A673 (cell line): ENCODE measurements at regions not wholly inside any gene's neighbourhood (a gene's known extent, or its start where the extent isn't known, plus 50 kb on each side); places are given as distances from the start of the nearest gene placed in this dataset.

Experiments
- BruUV-seq: library from RNA; stranded (reverse); fragments of 400-500 nt; replicated peaks from 2 replicates; lab custom pipeline; 2021; lab: Mats Ljungman, UMichigan
- CTCF ChIA-PET: fragments of 300-600 bp; sonication (Branson Sonifier 250); formaldehyde crosslinking; loops from one replicate; lab custom pipeline; 2022; ENCODE audit warnings: antibody characterized with exemption; lab: Charles Lee
- POLR2A ChIA-PET: fragments of 300-600 bp; sonication (Branson Sonifier 250); formaldehyde crosslinking; loops from one replicate; lab custom pipeline; 2022; ENCODE audit warnings: antibody characterized with exemption; ENCODE audit not compliant: low non-redundant PET; lab: Charles Lee
- DNase-seq: peaks from one replicate; pipeline ENCODE4 v3.0.0-alpha.2; 2015; ENCODE audit warnings: low spot score
- H3K27ac ChIP-seq: fragments of 200-600 bp; sonication (generic); 2 replicates; pipeline ENCODE4 v1.5.1; 2016; ENCODE audit warnings: mixed run types, low read depth, mild to moderate bottlenecking, mixed read lengths, antibody characterized with exemption, low read length; ENCODE audit not compliant: poor library complexity, severe bottlenecking
- H3K27me3 ChIP-seq: fragments of 200-600 bp; sonication (generic); replicated peaks from 2 replicates; pipeline ENCODE4 v1.6.1; 2017; ENCODE audit warnings: mixed run types, low read depth, mild to moderate bottlenecking, mixed read lengths, antibody characterized with exemption, low read length; ENCODE audit not compliant: insufficient read depth, poor library complexity
- H3K36me3 ChIP-seq: fragments of 200-600 bp; sonication (generic); 2 replicates; pipeline ENCODE4 v1.6.1; 2016; ENCODE audit warnings: mixed run types, mild to moderate bottlenecking, mixed read lengths, antibody characterized with exemption, low read length; ENCODE audit not compliant: insufficient read depth, poor library complexity, severe bottlenecking
- H3K4me1 ChIP-seq: fragments of 200-600 bp; sonication (generic); 2 replicates; pipeline ENCODE4 v1.6.1; 2017; ENCODE audit warnings: mixed run types, mild to moderate bottlenecking, mixed read lengths, antibody characterized with exemption, low read length; ENCODE audit not compliant: insufficient read depth, poor library complexity, severe bottlenecking
- H3K4me3 ChIP-seq: fragments of 200-600 bp; sonication (generic); 2 replicates; pipeline ENCODE4 v1.5.1; 2016; ENCODE audit warnings: low read depth, mixed run types, mild to moderate bottlenecking, mixed read lengths, low read length; ENCODE audit not compliant: poor library complexity, severe bottlenecking
- H3K9me3 ChIP-seq: fragments of 200-600 bp; sonication (generic); 2 replicates; pipeline ENCODE4 v1.6.1; 2016; ENCODE audit warnings: mixed run types, low read depth, mild to moderate bottlenecking, mixed read lengths, antibody characterized with exemption, low read length; ENCODE audit not compliant: poor library complexity, severe bottlenecking
- EZH2 ChIP-seq: fragments of 200-600 bp; sonication (generic); IDR thresholded peaks from 2 replicates; pipeline ENCODE4 v1.6.1; 2017; ENCODE audit warnings: borderline replicate concordance, low read depth, mild to moderate bottlenecking, mixed read lengths, antibody characterized with exemption, low read length; ENCODE audit not compliant: poor library complexity, severe bottlenecking
- intact Hi-C: fragments of 100-400 bp; cut with micrococcal nuclease; formaldehyde crosslinking; loops from one replicate; pipeline ENCODE4 v1.10.0; 2022; ENCODE audit not compliant: unreplicated experiment
- TF ChIP-seq, protein P1 (sequence below): fragments of 300-800, 200-600 bp; sonication (generic); conservative IDR thresholded peaks from 2 replicates; pipeline ENCODE4 v1.5.1; 2017; ENCODE audit warnings: low read depth, mild to moderate bottlenecking, antibody characterized with exemption, low read length, moderate library complexity, mixed read lengths

DNA sequence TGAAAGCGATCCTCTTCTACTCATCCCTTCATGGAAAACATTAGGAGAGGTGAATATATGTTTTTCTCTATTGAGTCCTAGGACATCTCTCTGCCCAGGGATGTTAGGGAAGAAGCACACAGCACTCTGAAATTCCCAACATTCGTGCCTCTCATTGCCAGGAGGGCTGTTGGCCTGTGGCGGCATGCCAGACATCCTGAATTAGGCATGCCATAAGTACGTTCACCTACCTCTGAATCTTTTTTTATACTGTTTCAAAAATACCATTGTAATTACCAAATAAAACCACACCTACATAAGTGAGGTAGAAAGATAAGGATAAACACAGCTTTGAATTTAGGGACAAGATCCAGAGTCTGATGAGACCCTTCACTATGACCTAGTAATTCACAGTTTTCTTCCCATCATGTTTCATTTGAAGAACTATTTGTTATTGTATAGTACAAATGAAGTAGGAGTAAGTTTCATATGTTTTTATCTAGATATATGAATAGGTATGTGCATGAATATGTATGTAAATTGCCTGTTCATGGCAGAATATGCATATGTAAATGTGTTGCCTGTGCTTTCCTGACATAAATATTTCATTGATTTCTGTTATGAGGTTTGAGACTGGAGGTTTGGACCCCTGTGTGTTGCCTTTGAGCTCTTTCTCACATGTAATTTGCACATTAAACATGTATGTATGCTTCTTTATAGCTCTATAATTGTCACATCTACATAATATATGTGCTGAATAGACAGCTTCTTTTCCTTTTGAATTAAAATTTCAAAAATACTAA, 66.6 kb upstream of the STAM2 start:
- Histone ChIP-seq H3K27me3 (no peaks in the 10 kb centered on the region), H3K27ac (no peak overlapping the region), H3K36me3 (no peaks in the 10 kb centered on the region), H3K4me3 (no peak overlapping the region), H3K9me3 (no peaks in the 10 kb centered on the region), H3K4me1 (peaks cover 6% of the 10 kb centered on the region)
- intact Hi-C loops, result no loop called here
- BruUV-seq, result no TSS peak
- no peak for TF ChIP-seq EZH2
- TF ChIP-seq, protein P1, sequence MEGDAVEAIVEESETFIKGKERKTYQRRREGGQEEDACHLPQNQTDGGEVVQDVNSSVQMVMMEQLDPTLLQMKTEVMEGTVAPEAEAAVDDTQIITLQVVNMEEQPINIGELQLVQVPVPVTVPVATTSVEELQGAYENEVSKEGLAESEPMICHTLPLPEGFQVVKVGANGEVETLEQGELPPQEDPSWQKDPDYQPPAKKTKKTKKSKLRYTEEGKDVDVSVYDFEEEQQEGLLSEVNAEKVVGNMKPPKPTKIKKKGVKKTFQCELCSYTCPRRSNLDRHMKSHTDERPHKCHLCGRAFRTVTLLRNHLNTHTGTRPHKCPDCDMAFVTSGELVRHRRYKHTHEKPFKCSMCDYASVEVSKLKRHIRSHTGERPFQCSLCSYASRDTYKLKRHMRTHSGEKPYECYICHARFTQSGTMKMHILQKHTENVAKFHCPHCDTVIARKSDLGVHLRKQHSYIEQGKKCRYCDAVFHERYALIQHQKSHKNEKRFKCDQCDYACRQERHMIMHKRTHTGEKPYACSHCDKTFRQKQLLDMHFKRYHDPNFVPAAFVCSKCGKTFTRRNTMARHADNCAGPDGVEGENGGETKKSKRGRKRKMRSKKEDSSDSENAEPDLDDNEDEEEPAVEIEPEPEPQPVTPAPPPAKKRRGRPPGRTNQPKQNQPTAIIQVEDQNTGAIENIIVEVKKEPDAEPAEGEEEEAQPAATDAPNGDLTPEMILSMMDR, result no peak
- no peak for DNase-seq
- CTCF ChIA-PET, result no interaction called here
- POLR2A ChIA-PET, result no interaction called here

DNA sequence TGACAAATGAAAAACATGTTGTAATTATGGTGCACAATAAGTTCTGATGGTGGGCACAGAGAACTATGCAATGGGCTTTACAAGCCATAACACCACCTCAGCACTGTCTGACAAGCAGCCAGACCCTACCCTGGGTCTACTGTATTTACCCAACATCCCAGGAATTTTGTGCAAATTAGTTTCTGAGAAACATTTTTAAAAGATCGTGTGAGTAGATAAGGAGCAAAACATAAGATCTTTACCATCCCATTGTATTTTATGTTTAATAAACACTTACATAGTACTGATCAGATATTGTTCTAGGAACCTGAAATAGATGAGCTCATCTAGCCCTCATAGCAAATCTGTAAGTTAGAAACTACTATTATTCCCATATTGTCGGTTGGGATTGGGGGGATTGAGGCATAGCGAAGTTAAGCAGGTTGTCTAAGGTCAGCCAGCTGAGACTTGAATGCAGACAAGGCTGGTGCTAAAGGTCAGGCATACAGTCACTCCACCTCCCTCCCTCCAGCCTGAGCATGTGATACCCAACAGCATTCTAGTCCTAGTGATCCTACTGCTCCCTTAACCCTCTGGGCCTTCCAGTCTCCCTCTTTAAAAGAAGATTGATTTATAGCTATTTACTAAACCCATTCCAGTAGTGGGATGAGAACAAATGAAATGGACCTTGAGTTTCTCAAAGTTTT, 67.4 kb upstream of the STAM2 start:
- Histone ChIP-seq H3K9me3 (no peaks in the 10 kb centered on the region), H3K4me1 (peaks cover 6% of the 10 kb centered on the region), H3K36me3 (no peaks in the 10 kb centered on the region), H3K27me3 (no peaks in the 10 kb centered on the region), H3K4me3 (no peak overlapping the region), H3K27ac (no peak overlapping the region)
- DNase-seq, result no peak
- no TSS peak for BruUV-seq
- CTCF ChIA-PET, result no interaction called here
- POLR2A ChIA-PET, result no interaction called here
- intact Hi-C loops, result no loop called here
- TF ChIP-seq, protein P1, result no peak

DNA sequence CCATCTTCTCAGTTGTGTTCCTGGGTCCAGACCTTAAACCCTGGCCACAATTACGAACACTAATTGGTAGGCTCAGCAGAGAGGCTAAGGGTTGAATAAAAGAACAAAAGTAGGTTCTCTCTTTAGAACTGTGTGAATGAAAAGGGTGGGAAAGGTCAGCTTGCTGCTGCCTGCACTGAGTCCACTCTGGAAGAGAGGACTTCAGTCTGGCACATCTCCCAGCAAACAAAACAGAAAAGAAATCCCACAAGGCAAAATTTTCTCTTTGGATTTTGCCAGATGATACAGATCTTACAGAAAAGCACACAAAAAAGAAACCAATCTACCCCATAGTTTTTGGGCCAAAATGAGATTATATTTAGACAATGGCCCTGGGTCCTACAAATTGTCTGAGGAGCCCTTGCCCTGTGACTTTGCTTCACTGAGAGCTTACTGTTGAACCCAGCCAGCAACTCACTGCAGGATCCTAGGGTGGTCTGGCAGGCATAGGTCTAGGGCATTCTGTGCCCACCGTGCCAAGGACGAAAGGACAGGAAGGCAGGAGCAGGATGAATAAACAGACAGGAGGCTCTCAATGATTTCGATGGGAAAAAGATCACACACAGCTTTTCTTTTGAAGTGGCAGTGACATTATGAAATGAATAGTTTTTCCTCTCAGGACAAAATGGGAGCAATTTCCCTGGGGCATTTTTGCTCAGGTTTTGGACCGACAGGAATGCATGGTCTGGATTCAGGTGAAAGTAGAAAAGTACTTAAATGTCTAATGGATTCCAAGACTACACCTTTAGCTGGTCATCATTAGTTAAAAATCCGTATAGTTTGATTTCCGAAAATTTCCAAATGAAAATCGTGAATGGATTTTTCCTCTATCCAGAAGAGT, 68.4 kb upstream of the STAM2 start:
- Histone ChIP-seq H3K36me3 (no peaks in the 10 kb centered on the region), H3K27ac (no peak overlapping the region), H3K27me3 (no peaks in the 10 kb centered on the region), H3K9me3 (no peaks in the 10 kb centered on the region), H3K4me1 (peaks cover 6% of the 10 kb centered on the region), H3K4me3 (no peak overlapping the region)
- ChIA-PET POLR2A (no interaction called here), CTCF (no interaction called here)
- intact Hi-C loops, result no loop called here
- no TSS peak for BruUV-seq
- no peak for DNase-seq
- no peak for TF ChIP-seq EZH2
- TF ChIP-seq, protein P1, result no peak
